Activated T-helper 2 cell treated with anti-CD3 and anti-CD28 coated beads, Interferon-gamma antibody, Interleukin-2, Interleukin-4, amounts not matched to agents 10 μg/mL and 5 μg/mL and 100 μg/mL, durations not matched to agents 14 hours and 24 hours and 36 hours (primary cell): ENCODE measurements at regions not wholly inside any gene's neighbourhood (a gene's known extent, or its start where the extent isn't known, plus 50 kb on each side); places are given as distances from the start of the nearest gene placed in this dataset.

ENCODE experiments used
- DNase-seq: peaks from one replicate; pipeline ENCODE4 v3.0.0; 2021; ENCODE audit warnings: low spot score
- H3K27ac Mint-ChIP-seq: one replicate; pipeline ENCODE4 v1.8.0; 2021; ENCODE audit warnings: mixed read lengths
- H3K27me3 Mint-ChIP-seq: one replicate; pipeline ENCODE4 v1.8.0; 2021; ENCODE audit warnings: low read depth, mixed read lengths
- H3K36me3 Mint-ChIP-seq: one replicate; pipeline ENCODE4 v1.8.0; 2021; ENCODE audit warnings: low read depth, mixed read lengths
- H3K4me1 Mint-ChIP-seq: one replicate; pipeline ENCODE4 v1.8.0; 2021; ENCODE audit warnings: low read depth, mixed read lengths
- H3K4me3 Mint-ChIP-seq: one replicate; pipeline ENCODE4 v1.8.0; 2021; ENCODE audit warnings: low read depth, mild to moderate bottlenecking, moderate library complexity, mixed read lengths
- H3K9me3 Mint-ChIP-seq: one replicate; pipeline ENCODE4 v1.8.0; 2021; ENCODE audit warnings: mixed read lengths
- intact Hi-C: fragments of 100-400 bp; cut with micrococcal nuclease; formaldehyde crosslinking; loops from one replicate; pipeline ENCODE4 v1.15.1; 2023

DNA sequence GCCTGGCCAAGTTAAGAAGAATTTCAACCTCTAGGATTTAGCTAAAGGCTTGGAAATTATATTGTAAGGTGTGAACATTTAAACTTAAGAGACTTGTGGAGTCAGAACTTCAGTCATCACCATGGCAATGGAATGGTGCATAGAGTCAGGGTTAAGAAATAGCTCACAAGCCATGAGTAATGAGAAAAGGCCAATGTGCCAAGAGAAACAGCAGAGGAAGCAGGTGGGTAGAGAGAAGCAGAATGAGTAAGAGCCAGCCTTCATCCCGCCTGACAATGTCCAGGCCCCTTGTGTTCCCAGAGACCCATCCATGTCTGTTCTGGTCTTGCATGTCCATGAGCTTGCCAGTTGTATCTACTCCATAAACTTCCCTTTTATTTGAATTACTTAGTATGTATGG lies 62.6 kb upstream of the TBX20 start:
- no peaks in the 10 kb centered on the region for H3K9me3 Mint-ChIP-seq
- H3K4me3 Mint-ChIP-seq, result no peak overlapping the region
- no peak for DNase-seq
- intact Hi-C loops, result no loop called here
- no peaks in the 10 kb centered on the region for H3K4me1 Mint-ChIP-seq
- peaks cover 2% of the 10 kb centered on the region for H3K27me3 Mint-ChIP-seq
- H3K27ac Mint-ChIP-seq, result no peak overlapping the region
- no peaks in the 10 kb centered on the region for H3K36me3 Mint-ChIP-seq

DNA sequence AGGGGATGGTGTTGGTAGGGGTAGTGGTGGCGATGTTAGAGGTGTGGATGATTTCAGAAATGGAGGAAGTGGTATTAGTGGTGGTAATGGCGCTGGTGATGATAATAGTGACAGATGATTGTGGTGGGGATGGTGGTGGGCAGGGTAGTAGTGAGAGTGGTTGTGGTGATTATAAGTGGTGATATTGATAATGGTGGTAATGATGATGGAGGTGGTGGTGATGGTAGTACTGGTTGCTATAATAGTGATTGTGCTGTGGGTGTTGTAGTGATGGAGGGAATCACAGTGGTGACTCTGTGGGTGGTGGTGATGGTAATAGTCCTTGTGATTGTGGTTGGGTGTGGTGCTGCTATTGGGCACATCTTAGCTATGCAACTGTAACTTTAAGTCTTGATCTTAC lies 61.6 kb upstream of the TBX20 start:
- DNase-seq, result no peak

DNA sequence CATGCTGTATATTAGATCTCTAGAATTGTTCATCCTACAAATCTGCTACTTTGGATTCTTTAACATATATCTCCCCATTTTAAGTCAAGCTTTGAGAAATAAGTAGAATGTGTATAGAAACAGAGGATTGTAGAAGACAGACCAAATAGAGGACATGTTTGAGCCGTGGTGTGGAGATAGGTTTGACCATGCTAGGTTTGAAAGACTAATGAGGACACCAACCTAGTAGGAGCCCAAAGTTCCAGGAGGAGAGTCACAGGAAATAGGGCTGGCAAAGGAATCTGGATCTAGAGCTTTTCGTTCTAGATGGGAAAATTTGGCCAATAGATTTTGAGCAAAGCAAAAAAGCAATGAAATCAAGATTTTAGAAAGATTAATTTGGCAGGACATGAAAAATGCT lies 60.5 kb upstream of the TBX20 start:
- Mint-ChIP-seq H3K27ac (no peak overlapping the region), H3K36me3 (no peaks in the 10 kb centered on the region), H3K9me3 (no peaks in the 10 kb centered on the region), H3K4me1 (no peaks in the 10 kb centered on the region), H3K27me3 (no peaks in the 10 kb centered on the region), H3K4me3 (no peak overlapping the region)
- intact Hi-C loops, result no loop called here
- no peak for DNase-seq

More for the DNA sequence above, 61.6 kb upstream of the TBX20 start:
- no peaks in the 10 kb centered on the region for H3K9me3 Mint-ChIP-seq
- H3K36me3 Mint-ChIP-seq, result no peaks in the 10 kb centered on the region
- H3K27me3 Mint-ChIP-seq, result peaks cover 2% of the 10 kb centered on the region
- intact Hi-C loops, result no loop called here
- no peaks in the 10 kb centered on the region for H3K4me1 Mint-ChIP-seq
- no peak overlapping the region for H3K27ac Mint-ChIP-seq
- no peak overlapping the region for H3K4me3 Mint-ChIP-seq

DNA sequence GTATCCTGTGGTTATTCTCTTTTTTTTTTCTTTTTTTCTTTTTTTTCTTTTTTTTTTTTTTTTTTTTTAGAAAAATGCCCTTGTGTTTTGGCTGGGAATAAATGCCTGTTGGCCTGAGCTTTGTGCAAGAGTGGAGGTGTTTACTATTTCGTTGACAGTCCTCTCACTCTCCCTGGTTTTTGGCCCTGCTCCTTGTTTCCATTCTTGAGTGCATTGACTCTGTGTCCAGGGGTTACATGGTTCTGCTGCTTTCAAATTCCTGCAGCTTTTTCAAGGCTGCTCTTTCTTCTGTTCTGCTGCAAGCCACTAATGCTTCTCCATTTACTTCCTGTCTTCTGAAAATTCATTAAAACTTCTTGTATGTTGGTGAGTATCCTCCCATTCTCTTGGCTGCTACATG lies 59.7 kb upstream of the TBX20 start:
- Mint-ChIP-seq H3K27ac (no peak overlapping the region), H3K4me3 (no peak overlapping the region), H3K9me3 (no peaks in the 10 kb centered on the region), H3K27me3 (no peaks in the 10 kb centered on the region), H3K4me1 (no peaks in the 10 kb centered on the region), H3K36me3 (no peaks in the 10 kb centered on the region)
- intact Hi-C loops, result no loop called here
- no peak for DNase-seq
